Chondrocyte (in vitro differentiated cells): ENCODE measurements at regions not wholly inside any gene's neighbourhood (a gene's known extent, or its start where the extent isn't known, plus 50 kb on each side); places are given as distances from the start of the nearest gene placed in this dataset.

Experiments used
- DNase-seq: peaks from one replicate; pipeline ENCODE4 v3.0.0; 2021; ENCODE audit warnings: mixed read lengths, low spot score
- H3K27ac Mint-ChIP-seq: one replicate; pipeline ENCODE4 v1.8.0; 2021; ENCODE audit warnings: mild to moderate bottlenecking, moderate library complexity, mixed read lengths; ENCODE audit not compliant: unreplicated experiment
- H3K27me3 Mint-ChIP-seq: 2 replicates; pipeline ENCODE4 v1.8.0; 2021; ENCODE audit warnings: low read depth, mixed read lengths
- H3K36me3 Mint-ChIP-seq: 2 replicates; pipeline ENCODE4 v1.8.0; 2021; ENCODE audit warnings: low read depth, mixed read lengths
- H3K4me1 Mint-ChIP-seq: 2 replicates; pipeline ENCODE4 v1.8.0; 2021; ENCODE audit warnings: low read depth, mild to moderate bottlenecking, mixed read lengths
- H3K4me3 Mint-ChIP-seq: one replicate; pipeline ENCODE4 v1.8.0; 2021; ENCODE audit warnings: mild to moderate bottlenecking, moderate library complexity, mixed read lengths; ENCODE audit not compliant: unreplicated experiment
- H3K9me3 Mint-ChIP-seq: 2 replicates; pipeline ENCODE4 v1.8.0; 2021; ENCODE audit warnings: low read depth, mixed read lengths
- TF ChIP-seq, protein P1 (sequence below): fragments of 200-600 bp; sonication (generic); IDR thresholded peaks from 2 replicates; pipeline ENCODE4 v1.5.0; 2021; ENCODE audit warnings: antibody characterized with exemption, mild to moderate bottlenecking, moderate library complexity

GRCh38 chr13:74361274-74361673, 227.1 kb upstream of the KLF12 start:
- H3K27ac Mint-ChIP-seq: no peak overlapping the region
- peaks cover 12% of the 10 kb centered on the region for H3K9me3 Mint-ChIP-seq
- TF ChIP-seq, protein P1, sequence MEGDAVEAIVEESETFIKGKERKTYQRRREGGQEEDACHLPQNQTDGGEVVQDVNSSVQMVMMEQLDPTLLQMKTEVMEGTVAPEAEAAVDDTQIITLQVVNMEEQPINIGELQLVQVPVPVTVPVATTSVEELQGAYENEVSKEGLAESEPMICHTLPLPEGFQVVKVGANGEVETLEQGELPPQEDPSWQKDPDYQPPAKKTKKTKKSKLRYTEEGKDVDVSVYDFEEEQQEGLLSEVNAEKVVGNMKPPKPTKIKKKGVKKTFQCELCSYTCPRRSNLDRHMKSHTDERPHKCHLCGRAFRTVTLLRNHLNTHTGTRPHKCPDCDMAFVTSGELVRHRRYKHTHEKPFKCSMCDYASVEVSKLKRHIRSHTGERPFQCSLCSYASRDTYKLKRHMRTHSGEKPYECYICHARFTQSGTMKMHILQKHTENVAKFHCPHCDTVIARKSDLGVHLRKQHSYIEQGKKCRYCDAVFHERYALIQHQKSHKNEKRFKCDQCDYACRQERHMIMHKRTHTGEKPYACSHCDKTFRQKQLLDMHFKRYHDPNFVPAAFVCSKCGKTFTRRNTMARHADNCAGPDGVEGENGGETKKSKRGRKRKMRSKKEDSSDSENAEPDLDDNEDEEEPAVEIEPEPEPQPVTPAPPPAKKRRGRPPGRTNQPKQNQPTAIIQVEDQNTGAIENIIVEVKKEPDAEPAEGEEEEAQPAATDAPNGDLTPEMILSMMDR: no peak
- no peaks in the 10 kb centered on the region for H3K27me3 Mint-ChIP-seq
- no peak for DNase-seq
- H3K4me3 Mint-ChIP-seq: no peak overlapping the region
- no peaks in the 10 kb centered on the region for H3K4me1 Mint-ChIP-seq
- H3K36me3 Mint-ChIP-seq: no peaks in the 10 kb centered on the region

DNA sequence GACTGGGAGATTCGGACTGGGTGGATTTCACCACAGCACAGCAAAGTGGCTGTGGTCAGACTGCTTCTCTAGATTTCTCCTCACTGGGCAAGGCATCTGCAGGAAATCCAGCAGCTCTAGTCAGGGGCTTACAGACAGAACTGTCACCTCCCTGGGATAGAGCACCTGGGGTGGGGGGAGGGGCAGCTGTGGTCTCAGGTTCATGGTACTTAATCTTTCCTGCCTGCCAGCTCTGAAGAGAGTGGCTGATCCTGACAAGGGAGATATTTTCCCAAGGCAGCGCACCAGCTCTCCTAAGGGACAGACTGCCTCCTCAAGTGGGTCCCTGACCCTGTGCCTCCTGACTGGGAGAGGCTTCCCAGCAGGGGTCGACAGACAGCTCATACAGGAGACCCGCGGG, 212.8 kb upstream of the KLF12 start:
- H3K4me1 Mint-ChIP-seq: no peaks in the 10 kb centered on the region
- no peaks in the 10 kb centered on the region for H3K27me3 Mint-ChIP-seq
- TF ChIP-seq, protein P1: no peak
- H3K4me3 Mint-ChIP-seq: no peak overlapping the region
- H3K9me3 Mint-ChIP-seq: peaks cover 40% of the 10 kb centered on the region
- no peak for DNase-seq
- peaks cover 6% of the 10 kb centered on the region for H3K36me3 Mint-ChIP-seq
- H3K27ac Mint-ChIP-seq: no peak overlapping the region

GRCh38 chr13:74338341-74338740, 204.1 kb upstream of the KLF12 start:
- TF ChIP-seq, protein P1: no peak
- Mint-ChIP-seq H3K27ac (no peak overlapping the region), H3K27me3 (no peaks in the 10 kb centered on the region), H3K9me3 (peaks cover 22% of the 10 kb centered on the region), H3K4me3 (no peak overlapping the region), H3K4me1 (no peaks in the 10 kb centered on the region), H3K36me3 (peaks cover 3% of the 10 kb centered on the region)
- DNase-seq: no peak

DNA sequence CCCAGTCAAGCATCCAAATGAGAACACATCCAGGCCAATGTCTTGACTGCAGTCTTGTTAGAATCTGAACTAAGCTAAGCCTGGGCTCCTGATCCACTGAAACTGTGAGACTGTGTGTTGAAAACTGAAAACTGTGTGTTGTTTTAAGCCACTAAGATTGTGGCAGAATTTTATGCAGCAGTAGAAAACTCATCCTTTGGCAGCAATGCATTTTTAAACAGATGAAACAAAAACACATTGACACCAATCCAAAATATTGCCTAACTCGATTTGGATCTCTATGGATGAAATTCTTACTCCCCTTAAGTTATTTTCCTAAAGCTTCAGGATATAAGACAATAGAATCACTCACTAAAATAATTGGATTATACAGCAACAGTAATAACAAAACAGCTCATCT, 202.3 kb upstream of the KLF12 start:
- Mint-ChIP-seq H3K9me3 (peaks cover 13% of the 10 kb centered on the region), H3K36me3 (no peaks in the 10 kb centered on the region), H3K27me3 (no peaks in the 10 kb centered on the region), H3K27ac (no peak overlapping the region), H3K4me1 (no peaks in the 10 kb centered on the region), H3K4me3 (no peak overlapping the region)
- TF ChIP-seq, protein P1: no peak
- DNase-seq: no peak

GRCh38 chr13:74335370-74335769, 201.2 kb upstream of the KLF12 start:
- Mint-ChIP-seq H3K36me3 (no peaks in the 10 kb centered on the region), H3K4me3 (no peak overlapping the region), H3K4me1 (peaks cover 1% of the 10 kb centered on the region), H3K9me3 (peaks cover 4% of the 10 kb centered on the region), H3K27me3 (no peaks in the 10 kb centered on the region), H3K27ac (no peak overlapping the region)
- DNase-seq: no peak
- TF ChIP-seq, protein P1: no peak
